OCI-LY1 (cell line): ENCODE measurements at regions not wholly inside any gene's neighbourhood (a gene's known extent, or its start where the extent isn't known, plus 50 kb on each side); places are given as distances from the start of the nearest gene placed in this dataset.
"Not testable (repeated sequence)": the region's sequence is repeated elsewhere in the genome, so short reads cannot be mapped to it uniquely, and the experiment has no call there.

Source experiments
- H2AFZ ChIP-seq: fragments of 200-600 bp; sonication (generic), shearing (Covaris generic); 2 replicates; pipeline ENCODE4 v1.6.0; 2014; ENCODE audit warnings: antibody characterized with exemption, mild to moderate bottlenecking, low read length
- H3F3A ChIP-seq: fragments of 200-600 bp; sonication (generic), shearing (Covaris generic); 2 replicates; pipeline ENCODE4 v1.6.0; 2014; ENCODE audit warnings: mild to moderate bottlenecking, antibody characterized with exemption, low read length, moderate library complexity; ENCODE audit not compliant: insufficient read depth
- H3K27ac ChIP-seq: fragments of 200-600 bp; sonication (generic); 2 replicates; pipeline ENCODE4 v1.5.1; 2014; ENCODE audit warnings: low read length, mixed run types, mild to moderate bottlenecking, low read depth; ENCODE audit not compliant: poor library complexity, severe bottlenecking
- H3K27me3 ChIP-seq: fragments of 200-600 bp; sonication (generic); 2 replicates; pipeline ENCODE4 v1.6.0; 2014; ENCODE audit warnings: antibody characterized with exemption, mild to moderate bottlenecking, low read length, moderate library complexity; ENCODE audit not compliant: insufficient read depth
- H3K36me3 ChIP-seq: fragments of 200-600 bp; sonication (generic); 2 replicates; pipeline ENCODE4 v1.6.1; 2014; ENCODE audit warnings: mild to moderate bottlenecking, antibody characterized with exemption, low read length, moderate library complexity, mixed read lengths; ENCODE audit not compliant: insufficient read depth
- H3K4me1 ChIP-seq: fragments of 200-600 bp; sonication (generic); 2 replicates; pipeline ENCODE4 v1.5.1; 2014; ENCODE audit warnings: mild to moderate bottlenecking, low read length, moderate library complexity; ENCODE audit not compliant: insufficient read depth, severe bottlenecking
- H3K4me2 ChIP-seq: fragments of 200-600 bp; sonication (generic), shearing (Covaris generic); 2 replicates; pipeline ENCODE4 v1.6.1; 2014; ENCODE audit warnings: low read length
- H3K4me3 ChIP-seq: fragments of 200-600 bp; sonication (generic); 2 replicates; pipeline ENCODE4 v1.5.1; 2014; ENCODE audit warnings: low read length, low read depth, mild to moderate bottlenecking, mixed read lengths; ENCODE audit not compliant: poor library complexity, severe bottlenecking
- H3K79me2 ChIP-seq: fragments of 200-600 bp; shearing (Covaris generic); 2 replicates; pipeline ENCODE4 v1.6.1; 2016; ENCODE audit warnings: mixed run types, low read length, mixed read lengths; ENCODE audit not compliant: insufficient read depth
- H3K9ac ChIP-seq: fragments of 200-600 bp; sonication (generic), shearing (Covaris generic); 2 replicates; pipeline ENCODE4 v1.6.1; 2014; ENCODE audit warnings: mild to moderate bottlenecking, low read length, mixed read lengths
- H3K9me2 ChIP-seq: fragments of 200-600 bp; sonication (generic), shearing (Covaris generic); 2 replicates; pipeline ENCODE4 v1.6.1; 2014; ENCODE audit warnings: low read depth, mild to moderate bottlenecking, low read length, mixed read lengths
- H3K9me3 ChIP-seq: fragments of 200-600 bp; shearing (Covaris generic); 2 replicates; pipeline ENCODE4 v1.6.1; 2014; ENCODE audit warnings: low read length, mixed read lengths
- H4K20me1 ChIP-seq: fragments of 200-600 bp; sonication (generic), shearing (Covaris generic); 2 replicates; pipeline ENCODE4 v1.6.0; 2016; ENCODE audit warnings: mild to moderate bottlenecking, low read length; ENCODE audit not compliant: insufficient read depth
- EZH2 ChIP-seq: fragments of 200-600 bp; sonication (generic), shearing (Covaris generic); IDR thresholded peaks from 2 replicates; pipeline ENCODE4 v1.8.0; 2017; ENCODE audit warnings: borderline replicate concordance, mixed run types, mild to moderate bottlenecking, antibody characterized with exemption, low read length, moderate library complexity, mixed read lengths
- TF ChIP-seq, protein P1 (sequence below): fragments of 200-600 bp; sonication (generic), shearing (Covaris generic); IDR thresholded peaks from 2 replicates; pipeline ENCODE4 v1.5.1; 2017; ENCODE audit warnings: mild to moderate bottlenecking, antibody characterized with exemption, low read length, moderate library complexity, mixed read lengths

GRCh38 chr2:102892698-102893310 lies 131.0 kb downstream of the TMEM182 start:
- Histone ChIP-seq H3K4me2 (no peak overlapping the region), H3K27ac (no peak overlapping the region), H3K9ac (no peak overlapping the region), H3K9me3 (no peaks in the 10 kb centered on the region), H3K36me3 (no peaks in the 10 kb centered on the region), H3K79me2 (no peaks in the 10 kb centered on the region), H3K27me3 (no peaks in the 10 kb centered on the region), H2AFZ (no peak overlapping the region), H3F3A (no peaks in the 10 kb centered on the region), H3K4me1 (no peaks in the 10 kb centered on the region), H3K4me3 (no peak overlapping the region), H3K9me2 (no peaks in the 10 kb centered on the region), H4K20me1 (no peaks in the 10 kb centered on the region)
- TF ChIP-seq EZH2 = no peak
- TF ChIP-seq, protein P1, sequence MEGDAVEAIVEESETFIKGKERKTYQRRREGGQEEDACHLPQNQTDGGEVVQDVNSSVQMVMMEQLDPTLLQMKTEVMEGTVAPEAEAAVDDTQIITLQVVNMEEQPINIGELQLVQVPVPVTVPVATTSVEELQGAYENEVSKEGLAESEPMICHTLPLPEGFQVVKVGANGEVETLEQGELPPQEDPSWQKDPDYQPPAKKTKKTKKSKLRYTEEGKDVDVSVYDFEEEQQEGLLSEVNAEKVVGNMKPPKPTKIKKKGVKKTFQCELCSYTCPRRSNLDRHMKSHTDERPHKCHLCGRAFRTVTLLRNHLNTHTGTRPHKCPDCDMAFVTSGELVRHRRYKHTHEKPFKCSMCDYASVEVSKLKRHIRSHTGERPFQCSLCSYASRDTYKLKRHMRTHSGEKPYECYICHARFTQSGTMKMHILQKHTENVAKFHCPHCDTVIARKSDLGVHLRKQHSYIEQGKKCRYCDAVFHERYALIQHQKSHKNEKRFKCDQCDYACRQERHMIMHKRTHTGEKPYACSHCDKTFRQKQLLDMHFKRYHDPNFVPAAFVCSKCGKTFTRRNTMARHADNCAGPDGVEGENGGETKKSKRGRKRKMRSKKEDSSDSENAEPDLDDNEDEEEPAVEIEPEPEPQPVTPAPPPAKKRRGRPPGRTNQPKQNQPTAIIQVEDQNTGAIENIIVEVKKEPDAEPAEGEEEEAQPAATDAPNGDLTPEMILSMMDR = no peak

DNA sequence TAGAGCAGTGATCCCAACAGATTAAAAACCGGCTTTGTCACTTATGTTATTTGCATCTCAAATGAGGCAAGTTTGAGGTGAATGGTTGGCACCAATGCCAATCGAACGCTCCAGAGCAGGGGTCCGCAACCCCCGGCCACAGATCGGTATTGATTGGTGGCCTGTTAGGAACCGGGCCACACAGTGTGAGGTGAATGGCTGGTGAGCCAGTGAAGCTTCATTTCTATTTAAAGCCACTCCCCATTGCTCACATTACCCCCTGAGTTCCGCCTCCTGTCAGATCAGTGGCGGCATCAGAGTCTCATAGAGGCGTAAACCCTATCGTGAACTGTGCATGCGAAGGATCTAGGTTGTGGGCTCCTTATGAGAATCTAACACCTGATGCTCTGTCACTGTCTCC lies 132.0 kb downstream of the TMEM182 start:
- TF ChIP-seq, protein P1 = no peak
- no peak for TF ChIP-seq EZH2
- H3K4me1 ChIP-seq = no peaks in the 10 kb centered on the region
- no peaks in the 10 kb centered on the region for H3K9me2 ChIP-seq
- no peaks in the 10 kb centered on the region for H3K79me2 ChIP-seq
- H3K9me3 ChIP-seq = no peaks in the 10 kb centered on the region
- H3F3A ChIP-seq = no peaks in the 10 kb centered on the region
- H3K9ac ChIP-seq = no peak overlapping the region
- H3K36me3 ChIP-seq = no peaks in the 10 kb centered on the region
- no peaks in the 10 kb centered on the region for H4K20me1 ChIP-seq
- H3K4me3 ChIP-seq = no peak overlapping the region
- H3K27ac ChIP-seq = no peak overlapping the region
- no peak overlapping the region for H3K4me2 ChIP-seq
- H3K27me3 ChIP-seq = no peaks in the 10 kb centered on the region
- H2AFZ ChIP-seq = no peak overlapping the region

- Histone ChIP-seq H3K9me3 (no peaks in the 10 kb centered on the region), H3K4me1 (no peaks in the 10 kb centered on the region), H3K4me3 (no peak overlapping the region), H3F3A (no peaks in the 10 kb centered on the region), H3K9me2 (no peaks in the 10 kb centered on the region), H3K27me3 (no peaks in the 10 kb centered on the region), H3K4me2 (no peak overlapping the region), H3K79me2 (no peaks in the 10 kb centered on the region), H3K9ac (no peak overlapping the region), H2AFZ (no peak overlapping the region), H3K27ac (no peak overlapping the region), H3K36me3 (no peaks in the 10 kb centered on the region), H4K20me1 (no peaks in the 10 kb centered on the region)
- no peak for TF ChIP-seq EZH2
- TF ChIP-seq, protein P1 = no peak
Observed at GRCh38 chr2:102895376-102895775, 133.5 kb downstream of the TMEM182 start.

DNA sequence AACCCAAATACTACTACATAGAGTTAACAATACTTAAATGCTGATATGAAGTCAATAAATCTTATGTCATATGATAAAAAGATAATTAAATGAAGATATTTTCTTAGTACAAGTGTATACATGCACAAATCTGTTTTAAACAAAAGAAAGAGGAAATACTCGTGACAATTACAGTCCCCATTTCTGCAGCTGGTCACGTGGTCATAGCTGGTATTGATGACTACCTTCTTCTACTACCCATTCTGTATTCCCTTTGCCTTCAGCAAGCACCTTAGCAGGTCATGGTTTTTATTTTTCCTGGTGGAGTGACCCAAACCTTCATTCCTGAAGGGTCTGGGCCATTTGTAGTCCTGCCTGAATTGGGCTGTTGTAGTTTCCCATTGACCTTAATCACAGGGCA lies 147.4 kb downstream of the TMEM182 start:
- H3K27me3 ChIP-seq, H3K36me3 ChIP-seq, H3F3A ChIP-seq, H4K20me1 ChIP-seq, H3K4me2 ChIP-seq, H3K9me2 ChIP-seq, H3K4me1 ChIP-seq, H3K9me3 ChIP-seq, H2AFZ ChIP-seq, H3K4me3 ChIP-seq, H3K9ac ChIP-seq, H3K27ac ChIP-seq, H3K79me2 ChIP-seq: not testable (repeated sequence)
